ENCODE measurements at regions not wholly inside any gene's neighbourhood (a gene's known extent, or its start where the extent isn't known, plus 50 kb on each side); places are given as distances from the start of the nearest gene placed in this dataset.

- Histone ChIP-seq H3K27ac (no peak overlapping the region), H3K27me3 (ENCODE audit: control insufficient read depth, insufficient read depth, low read length) (no peaks in the 10 kb centered on the region), H3K36me3 (ENCODE audit: control insufficient read depth, insufficient read depth, low read length) (no peaks in the 10 kb centered on the region), H3K4me1 (no peaks in the 10 kb centered on the region), H3K79me2 (no peaks in the 10 kb centered on the region), H3K4me3 (ENCODE audit: low read depth, low read length) (no peak overlapping the region), H3K9me3 (ENCODE audit: control insufficient read depth, low read length) (no peaks in the 10 kb centered on the region), H3K9ac (no peak overlapping the region), H3K4me2 (ENCODE audit: low read length) (no peak overlapping the region), H2AFZ (no peak overlapping the region)
- TF ChIP-seq CTCF (IDR thresholded peaks at IDR 0.05), result no peak
These were observed 356.3 kb upstream of the SMARCA2 start for GRCh38 chr9:1658661-1659362.

GRCh38 chr9:1659363-1659690 lies 355.8 kb upstream of the SMARCA2 start:
- H3K4me1 ChIP-seq, result no peaks in the 10 kb centered on the region
- H3K9ac ChIP-seq, result no peak overlapping the region
- no peak overlapping the region for H3K4me2 ChIP-seq (ENCODE audit: low read length)
- H2AFZ ChIP-seq, result no peak overlapping the region
- H3K27ac ChIP-seq, result no peak overlapping the region
- H3K9me3 ChIP-seq (ENCODE audit: control insufficient read depth, low read length), result no peaks in the 10 kb centered on the region
- H3K79me2 ChIP-seq, result no peaks in the 10 kb centered on the region
- no peaks in the 10 kb centered on the region for H3K36me3 ChIP-seq (ENCODE audit: control insufficient read depth, insufficient read depth, low read length)
- H3K4me3 ChIP-seq (ENCODE audit: low read depth, low read length), result no peak overlapping the region
- H3K27me3 ChIP-seq (ENCODE audit: control insufficient read depth, insufficient read depth, low read length), result no peaks in the 10 kb centered on the region
- no peak for TF ChIP-seq CTCF (IDR thresholded peaks at IDR 0.05)

GRCh38 chr9:1668441-1668840 lies 346.7 kb upstream of the SMARCA2 start:
- Histone ChIP-seq H3K27ac (no peak overlapping the region), H2AFZ (no peak overlapping the region), H3K4me1 (no peaks in the 10 kb centered on the region), H3K27me3 (ENCODE audit: control insufficient read depth, insufficient read depth, low read length) (no peaks in the 10 kb centered on the region), H3K9ac (no peak overlapping the region), H3K36me3 (ENCODE audit: control insufficient read depth, insufficient read depth, low read length) (no peaks in the 10 kb centered on the region), H3K4me2 (ENCODE audit: low read length) (no peak overlapping the region), H3K4me3 (ENCODE audit: low read depth, low read length) (no peak overlapping the region), H3K79me2 (no peaks in the 10 kb centered on the region), H3K9me3 (ENCODE audit: control insufficient read depth, low read length) (no peaks in the 10 kb centered on the region)
- no peak for TF ChIP-seq CTCF (IDR thresholded peaks at IDR 0.05)

GRCh38 chr9:1673300-1673699 lies 341.8 kb upstream of the SMARCA2 start:
- no peak overlapping the region for H3K4me3 ChIP-seq (ENCODE audit: low read depth, low read length)
- H3K4me1 ChIP-seq, result no peaks in the 10 kb centered on the region
- TF ChIP-seq CTCF (IDR thresholded peaks at IDR 0.05), result no peak
- no peak overlapping the region for H3K9ac ChIP-seq
- H3K79me2 ChIP-seq, result no peaks in the 10 kb centered on the region
- H3K27ac ChIP-seq, result no peak overlapping the region
- H3K4me2 ChIP-seq (ENCODE audit: low read length), result no peak overlapping the region
- H3K27me3 ChIP-seq (ENCODE audit: control insufficient read depth, insufficient read depth, low read length), result no peaks in the 10 kb centered on the region
- H3K9me3 ChIP-seq (ENCODE audit: control insufficient read depth, low read length), result no peaks in the 10 kb centered on the region
- H2AFZ ChIP-seq, result no peak overlapping the region
- H3K36me3 ChIP-seq (ENCODE audit: control insufficient read depth, insufficient read depth, low read length), result no peaks in the 10 kb centered on the region

GRCh38 chr9:1676771-1677170 lies 338.4 kb upstream of the SMARCA2 start:
- Histone ChIP-seq H3K27me3 (ENCODE audit: control insufficient read depth, insufficient read depth, low read length) (no peaks in the 10 kb centered on the region), H3K79me2 (no peaks in the 10 kb centered on the region), H3K4me2 (ENCODE audit: low read length) (no peak overlapping the region), H3K9ac (no peak overlapping the region), H3K9me3 (ENCODE audit: control insufficient read depth, low read length) (no peaks in the 10 kb centered on the region), H3K4me1 (no peaks in the 10 kb centered on the region), H2AFZ (no peak overlapping the region), H3K4me3 (ENCODE audit: low read depth, low read length) (no peak overlapping the region), H3K36me3 (ENCODE audit: control insufficient read depth, insufficient read depth, low read length) (no peaks in the 10 kb centered on the region), H3K27ac (no peak overlapping the region)
- no peak for TF ChIP-seq CTCF (IDR thresholded peaks at IDR 0.05)

Measured in parathyroid adenoma (tissue), 2 donors.